GM18519 (cell line): ENCODE measurements at regions not wholly inside any gene's neighbourhood (a gene's known extent, or its start where the extent isn't known, plus 50 kb on each side); places are given as distances from the start of the nearest gene placed in this dataset.

Experiments
- ATAC-seq: cut with Tn5 transposase; IDR thresholded peaks from one replicate; pipeline ENCODE4 v1.9.1; 2021; ENCODE audit warnings: mild to moderate bottlenecking, moderate library complexity; ENCODE audit not compliant: unreplicated experiment, low FRiP score

GRCh38 chr4:83832110-83832825, 296.4 kb downstream of the GPAT3 start:
- ATAC-seq: no peak

GRCh38 chr4:83831588-83831987, 295.7 kb downstream of the GPAT3 start:
- no peak for ATAC-seq

- no peak for ATAC-seq
Measured at GRCh38 chr4:83830138-83830888, 294.4 kb downstream of the GPAT3 start.

GRCh38 chr4:83828601-83829000, 292.7 kb downstream of the GPAT3 start:
- ATAC-seq: no peak

GRCh38 chr4:83821493-83821892, 285.6 kb downstream of the GPAT3 start:
- ATAC-seq: no peak

GRCh38 chr4:83819582-83819981, 283.7 kb downstream of the GPAT3 start:
- ATAC-seq: no peak

- no peak for ATAC-seq
Measured at GRCh38 chr4:83810428-83810827, 274.5 kb downstream of the GPAT3 start.

GRCh38 chr4:83809581-83809980, 273.7 kb downstream of the GPAT3 start:
- ATAC-seq: no peak

- ATAC-seq: no peak
Measured at GRCh38 chr4:83793481-83793880, 257.6 kb downstream of the GPAT3 start.

- ATAC-seq: no peak
Measured at GRCh38 chr4:83785891-83786290, 250.0 kb downstream of the GPAT3 start.

- ATAC-seq: no peak
Measured at GRCh38 chr4:83783215-83783614, 247.3 kb downstream of the GPAT3 start.

- ATAC-seq: no peak
Measured at GRCh38 chr4:83782591-83782990, 246.7 kb downstream of the GPAT3 start.

GRCh38 chr4:83781434-83781833, 245.5 kb downstream of the GPAT3 start:
- ATAC-seq: no peak

GRCh38 chr4:83780053-83780733, 244.3 kb downstream of the GPAT3 start:
- no peak for ATAC-seq

- ATAC-seq: no peak
Measured at GRCh38 chr4:83779103-83780052, 243.5 kb downstream of the GPAT3 start.

GRCh38 chr4:83772685-83773084, 236.8 kb downstream of the GPAT3 start:
- no peak for ATAC-seq

GRCh38 chr4:83771113-83771705, 235.3 kb downstream of the GPAT3 start:
- ATAC-seq: no peak

- no peak for ATAC-seq
Measured at GRCh38 chr4:83768146-83768545, 232.2 kb downstream of the GPAT3 start.

- no peak for ATAC-seq
Measured at GRCh38 chr4:83767067-83767466, 231.2 kb downstream of the GPAT3 start.

- ATAC-seq: no peak
Measured at GRCh38 chr4:83759611-83760010, 223.7 kb downstream of the GPAT3 start.
